Dedifferentiated amniotic fluid mesenchymal stem cell (primary cell): ENCODE measurements at regions not wholly inside any gene's neighbourhood (a gene's known extent, or its start where the extent isn't known, plus 50 kb on each side); places are given as distances from the start of the nearest gene placed in this dataset.

Experiments
- DNase-seq: peaks from one replicate; pipeline ENCODE4 v3.0.0-alpha.2; 2016; ENCODE audit errors: extremely low spot score

- DNase-seq, result no peak
These were observed 52.7 kb upstream of the NEURL1B start for GRCh38 chr5:172588380-172588779.

- DNase-seq, result no peak
These were observed 54.0 kb upstream of the NEURL1B start for GRCh38 chr5:172587061-172587405.

- no peak for DNase-seq
These were observed 54.7 kb upstream of the NEURL1B start for GRCh38 chr5:172586125-172587060.

- DNase-seq, result no peak
These were observed 55.9 kb upstream of the NEURL1B start for GRCh38 chr5:172585114-172585513.

GRCh38 chr5:172584638-172585037 is 56.4 kb upstream of the NEURL1B start:
- DNase-seq, result no peak

- no peak for DNase-seq
These were observed 57.0 kb upstream of the NEURL1B start for GRCh38 chr5:172583931-172584511.

GRCh38 chr5:172582940-172583339 is 58.1 kb upstream of the NEURL1B start:
- no peak for DNase-seq

GRCh38 chr5:172581315-172581714 is 59.7 kb upstream of the NEURL1B start:
- DNase-seq, result no peak

GRCh38 chr5:172579403-172579990 is 61.6 kb upstream of the NEURL1B start:
- no peak for DNase-seq

GRCh38 chr5:172577267-172577909 is 63.7 kb upstream of the NEURL1B start:
- no peak for DNase-seq

- DNase-seq, result no peak
These were observed 65.1 kb upstream of the NEURL1B start for GRCh38 chr5:172575816-172576545.

GRCh38 chr5:172575416-172575815 is 65.6 kb upstream of the NEURL1B start:
- no peak for DNase-seq

- no peak for DNase-seq
These were observed 66.2 kb upstream of the NEURL1B start for GRCh38 chr5:172574871-172575223.

- no peak for DNase-seq
These were observed 66.8 kb upstream of the NEURL1B start for GRCh38 chr5:172573986-172574870.

GRCh38 chr5:172573120-172573882 is 67.8 kb upstream of the NEURL1B start:
- DNase-seq, result no peak

- DNase-seq, result no peak
These were observed 68.6 kb upstream of the NEURL1B start for GRCh38 chr5:172572440-172572839.

GRCh38 chr5:172571892-172572291 is 69.2 kb upstream of the NEURL1B start:
- no peak for DNase-seq

GRCh38 chr5:172571413-172571812 is 69.7 kb upstream of the NEURL1B start:
- no peak for DNase-seq

GRCh38 chr5:172570594-172571334 is 70.3 kb upstream of the NEURL1B start:
- DNase-seq, result no peak
